Fibroblast of lung (primary cell): ENCODE measurements at regions not wholly inside any gene's neighbourhood (a gene's known extent, or its start where the extent isn't known, plus 50 kb on each side); places are given as distances from the start of the nearest gene placed in this dataset.

Source experiments
- EZH2 ChIP-seq: IDR thresholded peaks from 2 replicates; pipeline ENCODE4 v1.5.1; 2012; ENCODE audit warnings: low read length, control low read depth, mild to moderate bottlenecking; ENCODE audit errors: missing control alignments
- TF ChIP-seq, protein P1 (sequence below), 2 donors: IDR thresholded peaks in 1 of 2; conservative IDR thresholded peaks in 1 of 2; 1 replicate in 1 of 2; 2 replicates in 1 of 2; pipeline ENCODE4 v1.5.1; 2011 to 2012; ENCODE audit warnings: low read length in 2 of 2, control low read depth in 1 of 2, inconsistent platforms in 1 of 2, low read depth in 1 of 2, mild to moderate bottlenecking in 1 of 2

GRCh38 chr14:98262566-98262965, 1009.4 kb downstream of the BCL11B start:
- TF ChIP-seq, protein P1, sequence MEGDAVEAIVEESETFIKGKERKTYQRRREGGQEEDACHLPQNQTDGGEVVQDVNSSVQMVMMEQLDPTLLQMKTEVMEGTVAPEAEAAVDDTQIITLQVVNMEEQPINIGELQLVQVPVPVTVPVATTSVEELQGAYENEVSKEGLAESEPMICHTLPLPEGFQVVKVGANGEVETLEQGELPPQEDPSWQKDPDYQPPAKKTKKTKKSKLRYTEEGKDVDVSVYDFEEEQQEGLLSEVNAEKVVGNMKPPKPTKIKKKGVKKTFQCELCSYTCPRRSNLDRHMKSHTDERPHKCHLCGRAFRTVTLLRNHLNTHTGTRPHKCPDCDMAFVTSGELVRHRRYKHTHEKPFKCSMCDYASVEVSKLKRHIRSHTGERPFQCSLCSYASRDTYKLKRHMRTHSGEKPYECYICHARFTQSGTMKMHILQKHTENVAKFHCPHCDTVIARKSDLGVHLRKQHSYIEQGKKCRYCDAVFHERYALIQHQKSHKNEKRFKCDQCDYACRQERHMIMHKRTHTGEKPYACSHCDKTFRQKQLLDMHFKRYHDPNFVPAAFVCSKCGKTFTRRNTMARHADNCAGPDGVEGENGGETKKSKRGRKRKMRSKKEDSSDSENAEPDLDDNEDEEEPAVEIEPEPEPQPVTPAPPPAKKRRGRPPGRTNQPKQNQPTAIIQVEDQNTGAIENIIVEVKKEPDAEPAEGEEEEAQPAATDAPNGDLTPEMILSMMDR (conservative IDR thresholded peaks at IDR 0.05 in 1 of 2, IDR thresholded peaks at IDR 0.05 in 1 of 2; ENCODE audit: low read depth in 1 of 2, low read length in 2 of 2), result no peak
- no peak for TF ChIP-seq EZH2
